ENCODE measurements at regions not wholly inside any gene's neighbourhood (a gene's known extent, or its start where the extent isn't known, plus 50 kb on each side); places are given as distances from the start of the nearest gene placed in this dataset.

DNA sequence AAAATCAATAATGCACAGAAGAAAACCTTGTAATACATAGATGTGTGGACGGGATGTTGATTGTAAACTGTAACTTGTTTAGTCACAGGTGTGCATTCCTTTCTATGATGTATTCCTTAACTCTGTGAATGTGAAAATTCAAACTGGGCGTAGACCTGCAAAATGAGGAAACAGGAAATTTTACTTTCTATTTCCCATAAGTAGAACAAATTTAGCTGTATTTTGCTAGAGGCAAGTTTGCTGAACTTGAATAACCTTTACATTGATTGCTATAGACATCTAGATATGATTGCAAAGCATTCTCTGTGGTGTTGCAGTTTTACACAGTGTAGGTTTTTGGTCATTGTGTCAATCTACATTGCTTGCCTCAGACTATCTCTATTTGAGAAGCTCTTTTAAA is 368.4 kb upstream of the MAN1A1 start:
- H3K4me1 Mint-ChIP-seq, result peaks cover 8 to 12% of the 10 kb centered on the region in 2 experiments
- Histone ChIP-seq H3K79me1 (ENCODE audit: insufficient read depth, low read depth, low read length, poor library complexity, severe bottlenecking) (no peaks in the 10 kb centered on the region), H3K9me3 (ENCODE audit: control insufficient read depth, low read depth, low read length) (no peaks in the 10 kb centered on the region), H3K14ac (ENCODE audit: insufficient read depth, low read length) (no peak overlapping the region), H3K27ac (ENCODE audit: insufficient read length, low read depth, low read length) (no peak overlapping the region), H4K8ac (replicated peaks; ENCODE audit: insufficient read length, low read depth, low read length) (no peak overlapping the region), H4K20me1 (ENCODE audit: control insufficient read depth, insufficient read depth, insufficient read length) (no peaks in the 10 kb centered on the region), H2BK12ac (ENCODE audit: insufficient read length, low read depth, low read length) (no peak overlapping the region), H4K5ac (ENCODE audit: insufficient read length, low read depth, low read length) (no peak overlapping the region), H3K27me3 (ENCODE audit: insufficient read depth, low read length) (no peaks in the 10 kb centered on the region), H2BK5ac (ENCODE audit: insufficient read length, low read length) (no peak overlapping the region), H4K91ac (ENCODE audit: insufficient read length, low read depth, low read length) (no peak overlapping the region), H3K23ac (ENCODE audit: insufficient read length, low read depth, low read length) (no peak overlapping the region), H2BK15ac (ENCODE audit: low read depth, low read length) (no peak overlapping the region), H3K56ac (ENCODE audit: insufficient read length, low read depth, low read length) (no peak overlapping the region), H3K4me2 (ENCODE audit: insufficient read depth, insufficient read length, low read length) (no peak overlapping the region), H3K79me2 (ENCODE audit: insufficient read depth, low read length) (no peaks in the 10 kb centered on the region), H3K23me2 (ENCODE audit: insufficient read length, low read depth, low read length, poor library complexity, severe bottlenecking) (no peaks in the 10 kb centered on the region), H2AFZ (ENCODE audit: low read length) (no peak overlapping the region), H3T11ph (ENCODE audit: low read length) (no peak overlapping the region), H3K4ac (ENCODE audit: low read depth, low read length) (no peak overlapping the region), H3K9ac (ENCODE audit: extremely low read depth, insufficient read length, low read length) (no peak overlapping the region), H2BK20ac (ENCODE audit: low read depth, low read length, poor library complexity, severe bottlenecking) (no peak overlapping the region), H2BK120ac (ENCODE audit: low read depth, low read length, poor library complexity, severe bottlenecking) (no peak overlapping the region), H3K4me1 (ENCODE audit: insufficient read depth, low read length) (no peaks in the 10 kb centered on the region; the same call in 1 of the 2 replicates), H3K18ac (ENCODE audit: insufficient read length, low read depth, low read length) (no peak overlapping the region), H2AK5ac (ENCODE audit: insufficient read length, low read length) (no peak overlapping the region)
- no peak overlapping the region for H3K27ac Mint-ChIP-seq
- peaks cover 8% of the 10 kb centered on the region for H3K27me3 Mint-ChIP-seq (ENCODE audit: low read depth)
- no peak overlapping the region for H3K4me3 Mint-ChIP-seq
- no peaks in the 10 kb centered on the region for H3K36me3 Mint-ChIP-seq (ENCODE audit: insufficient read depth in 1 of 3, low read depth in 3 of 3)
- DNase-seq, result no peak
- WGBS (ENCODE audit: extremely low coverage, insufficient read length, low lambda C conversion rate), result no CpG with 5 or more reads among the region's 2 CpGs
- TF ChIP-seq, protein P1, sequence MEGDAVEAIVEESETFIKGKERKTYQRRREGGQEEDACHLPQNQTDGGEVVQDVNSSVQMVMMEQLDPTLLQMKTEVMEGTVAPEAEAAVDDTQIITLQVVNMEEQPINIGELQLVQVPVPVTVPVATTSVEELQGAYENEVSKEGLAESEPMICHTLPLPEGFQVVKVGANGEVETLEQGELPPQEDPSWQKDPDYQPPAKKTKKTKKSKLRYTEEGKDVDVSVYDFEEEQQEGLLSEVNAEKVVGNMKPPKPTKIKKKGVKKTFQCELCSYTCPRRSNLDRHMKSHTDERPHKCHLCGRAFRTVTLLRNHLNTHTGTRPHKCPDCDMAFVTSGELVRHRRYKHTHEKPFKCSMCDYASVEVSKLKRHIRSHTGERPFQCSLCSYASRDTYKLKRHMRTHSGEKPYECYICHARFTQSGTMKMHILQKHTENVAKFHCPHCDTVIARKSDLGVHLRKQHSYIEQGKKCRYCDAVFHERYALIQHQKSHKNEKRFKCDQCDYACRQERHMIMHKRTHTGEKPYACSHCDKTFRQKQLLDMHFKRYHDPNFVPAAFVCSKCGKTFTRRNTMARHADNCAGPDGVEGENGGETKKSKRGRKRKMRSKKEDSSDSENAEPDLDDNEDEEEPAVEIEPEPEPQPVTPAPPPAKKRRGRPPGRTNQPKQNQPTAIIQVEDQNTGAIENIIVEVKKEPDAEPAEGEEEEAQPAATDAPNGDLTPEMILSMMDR (conservative IDR thresholded peaks at IDR 0.05), result no peak
- no peaks in the 10 kb centered on the region for H3K9me3 Mint-ChIP-seq

All from H9 (cell line).